HG03039 (cell line): ENCODE measurements at regions not wholly inside any gene's neighbourhood (a gene's known extent, or its start where the extent isn't known, plus 50 kb on each side); places are given as distances from the start of the nearest gene placed in this dataset.
"Not testable (repeated sequence)": the region's sequence is repeated elsewhere in the genome, so short reads cannot be mapped to it uniquely, and the experiment has no call there.

Experiments
- ATAC-seq: cut with Tn5 transposase; IDR thresholded peaks from one replicate; pipeline ENCODE4 v1.9.1; 2021; ENCODE audit warnings: mild to moderate bottlenecking, moderate library complexity; ENCODE audit not compliant: unreplicated experiment

- no peak for ATAC-seq
Measured at GRCh38 chr6:8361259-8361658, 74.1 kb downstream of the SLC35B3 start.

GRCh38 chr6:8352966-8353340, 82.4 kb downstream of the SLC35B3 start:
- ATAC-seq: no peak

- no peak for ATAC-seq
Measured at GRCh38 chr6:8352335-8352965, 82.9 kb downstream of the SLC35B3 start.

- no peak for ATAC-seq
Measured at GRCh38 chr6:8343600-8343999, 91.7 kb downstream of the SLC35B3 start.

GRCh38 chr6:8342241-8342819, 93.0 kb downstream of the SLC35B3 start:
- no peak for ATAC-seq

GRCh38 chr6:8337147-8337546, 98.2 kb downstream of the SLC35B3 start:
- ATAC-seq: no peak

GRCh38 chr6:8336406-8337057, 98.8 kb downstream of the SLC35B3 start:
- no peak for ATAC-seq

GRCh38 chr6:8335896-8336295, 99.4 kb downstream of the SLC35B3 start:
- ATAC-seq: no peak

GRCh38 chr6:8335381-8335780, 100.0 kb downstream of the SLC35B3 start:
- no peak for ATAC-seq

- ATAC-seq: no peak
Measured at GRCh38 chr6:8334113-8334512, 101.2 kb downstream of the SLC35B3 start.

- ATAC-seq: no peak
Measured at GRCh38 chr6:8329562-8329961, 105.8 kb downstream of the SLC35B3 start.

GRCh38 chr6:8325743-8326142, 109.6 kb downstream of the SLC35B3 start:
- ATAC-seq: no peak

- no peak for ATAC-seq
Measured at GRCh38 chr6:8322659-8323058, 112.7 kb downstream of the SLC35B3 start.

GRCh38 chr6:8321671-8322404, 113.5 kb downstream of the SLC35B3 start:
- no peak for ATAC-seq

- ATAC-seq: no peak
Measured at GRCh38 chr6:8315154-8315553, 120.2 kb downstream of the SLC35B3 start.

- no peak for ATAC-seq
Measured at GRCh38 chr6:8301502-8301901, 133.8 kb downstream of the SLC35B3 start.

- ATAC-seq: no peak
Measured at GRCh38 chr6:8299034-8299433, 136.3 kb downstream of the SLC35B3 start.

GRCh38 chr6:8282946-8283345, 152.4 kb downstream of the SLC35B3 start:
- ATAC-seq: not testable (repeated sequence)

- ATAC-seq: no peak
Measured at GRCh38 chr6:8282380-8282779, 153.0 kb downstream of the SLC35B3 start.

GRCh38 chr6:8279041-8279805, 156.1 kb downstream of the SLC35B3 start:
- ATAC-seq: no peak

- no peak for ATAC-seq
Measured at GRCh38 chr6:8278562-8278961, 156.8 kb downstream of the SLC35B3 start.
